Activated naive CD4-positive, alpha-beta T cell treated with anti-CD3 and anti-CD28 coated beads for 36 hours (primary cell): ENCODE measurements at regions not wholly inside any gene's neighbourhood (a gene's known extent, or its start where the extent isn't known, plus 50 kb on each side); places are given as distances from the start of the nearest gene placed in this dataset.

Source experiments
- CTCF ChIA-PET: fragments of 350-600 bp; sonication (Branson Sonifier 250); formaldehyde crosslinking; loops from one replicate; lab custom pipeline; 2021; ENCODE audit warnings: antibody characterized with exemption; lab: Charles Lee
- DNase-seq: peaks from one replicate; pipeline ENCODE4 v3.0.0-alpha.2; 2020
- H3K27ac Mint-ChIP-seq: one replicate; pipeline ENCODE4 v1.8.0; 2021; ENCODE audit warnings: mild to moderate bottlenecking, mixed read lengths
- H3K27me3 Mint-ChIP-seq: one replicate; pipeline ENCODE4 v1.8.0; 2021; ENCODE audit warnings: low read depth, mixed read lengths
- H3K36me3 Mint-ChIP-seq: one replicate; pipeline ENCODE4 v1.8.0; 2021; ENCODE audit warnings: low read depth, mixed read lengths
- H3K4me1 Mint-ChIP-seq: one replicate; pipeline ENCODE4 v1.8.0; 2021; ENCODE audit warnings: low read depth, mixed read lengths
- H3K4me3 Mint-ChIP-seq: one replicate; pipeline ENCODE4 v1.8.0; 2021; ENCODE audit warnings: mild to moderate bottlenecking, moderate library complexity, mixed read lengths
- H3K9me3 Mint-ChIP-seq: one replicate; pipeline ENCODE4 v1.8.0; 2021; ENCODE audit warnings: mixed read lengths
- intact Hi-C: fragments of 100-400 bp; cut with micrococcal nuclease; formaldehyde crosslinking; loops from one replicate; pipeline ENCODE4 v1.15.1; 2023

- intact Hi-C loops = no loop called here
- Mint-ChIP-seq H3K27ac (no peak overlapping the region), H3K27me3 (no peaks in the 10 kb centered on the region), H3K4me3 (no peak overlapping the region), H3K9me3 (peaks cover 6% of the 10 kb centered on the region), H3K4me1 (no peaks in the 10 kb centered on the region), H3K36me3 (no peaks in the 10 kb centered on the region)
- CTCF ChIA-PET = interaction anchor here (1.2 kb wide), 1 partner anchor 40 kb away, joined by 3 read pairs; no protein-coding TSS in a partner anchor
- DNase-seq = no peak
Observed at GRCh38 chr6:170030284-170030815, 260.5 kb downstream of the DLL1 start.

- H3K9me3 Mint-ChIP-seq = peaks cover 6% of the 10 kb centered on the region
- CTCF ChIA-PET = interaction anchor here (1.2 kb wide), 1 partner anchor 39 kb away, joined by 3 read pairs; no protein-coding TSS in a partner anchor
- H3K4me1 Mint-ChIP-seq = no peaks in the 10 kb centered on the region
- H3K27ac Mint-ChIP-seq = no peak overlapping the region
- H3K4me3 Mint-ChIP-seq = no peak overlapping the region
- H3K27me3 Mint-ChIP-seq = peaks cover 2% of the 10 kb centered on the region
- intact Hi-C loops = no loop called here
- DNase-seq = no peak
- H3K36me3 Mint-ChIP-seq = no peaks in the 10 kb centered on the region
Observed at GRCh38 chr6:170029416-170030283, 261.2 kb downstream of the DLL1 start.

- no peak for DNase-seq
- peaks cover 6% of the 10 kb centered on the region for H3K9me3 Mint-ChIP-seq
- no peak overlapping the region for H3K4me3 Mint-ChIP-seq
- CTCF ChIA-PET = no interaction called here
- H3K27ac Mint-ChIP-seq = no peak overlapping the region
- H3K4me1 Mint-ChIP-seq = no peaks in the 10 kb centered on the region
- H3K36me3 Mint-ChIP-seq = no peaks in the 10 kb centered on the region
- peaks cover 2% of the 10 kb centered on the region for H3K27me3 Mint-ChIP-seq
- intact Hi-C loops = no loop called here
Observed at GRCh38 chr6:170028629-170029345, 262.1 kb downstream of the DLL1 start.

GRCh38 chr6:170027647-170028043, 263.2 kb downstream of the DLL1 start:
- no peaks in the 10 kb centered on the region for H3K4me1 Mint-ChIP-seq
- H3K4me3 Mint-ChIP-seq = no peak overlapping the region
- H3K9me3 Mint-ChIP-seq = no peaks in the 10 kb centered on the region
- no peaks in the 10 kb centered on the region for H3K36me3 Mint-ChIP-seq
- intact Hi-C loops = no loop called here
- no peak for DNase-seq
- no peak overlapping the region for H3K27ac Mint-ChIP-seq
- CTCF ChIA-PET = no interaction called here
- peaks cover 3% of the 10 kb centered on the region for H3K27me3 Mint-ChIP-seq

GRCh38 chr6:170026751-170027646, 263.9 kb downstream of the DLL1 start:
- H3K27ac Mint-ChIP-seq = no peak overlapping the region
- intact Hi-C loops = no loop called here
- CTCF ChIA-PET = no interaction called here
- no peaks in the 10 kb centered on the region for H3K9me3 Mint-ChIP-seq
- no peaks in the 10 kb centered on the region for H3K4me1 Mint-ChIP-seq
- peaks cover 10% of the 10 kb centered on the region for H3K27me3 Mint-ChIP-seq
- H3K36me3 Mint-ChIP-seq = no peaks in the 10 kb centered on the region
- DNase-seq = no peak
- H3K4me3 Mint-ChIP-seq = no peak overlapping the region

GRCh38 chr6:170025935-170026750, 264.7 kb downstream of the DLL1 start:
- CTCF ChIA-PET = no interaction called here
- Mint-ChIP-seq H3K36me3 (no peaks in the 10 kb centered on the region), H3K4me1 (no peaks in the 10 kb centered on the region), H3K27ac (no peak overlapping the region), H3K27me3 (peaks cover 11% of the 10 kb centered on the region), H3K4me3 (no peak overlapping the region), H3K9me3 (no peaks in the 10 kb centered on the region)
- DNase-seq = no peak
- intact Hi-C loops = no loop called here

GRCh38 chr6:170025341-170025911, 265.5 kb downstream of the DLL1 start:
- Mint-ChIP-seq H3K4me3 (no peak overlapping the region), H3K9me3 (no peaks in the 10 kb centered on the region), H3K36me3 (no peaks in the 10 kb centered on the region), H3K4me1 (no peaks in the 10 kb centered on the region), H3K27ac (no peak overlapping the region), H3K27me3 (peaks cover 14% of the 10 kb centered on the region)
- intact Hi-C loops = no loop called here
- CTCF ChIA-PET = no interaction called here
- no peak for DNase-seq

- DNase-seq = no peak
- intact Hi-C loops = no loop called here
- no peak overlapping the region for H3K27ac Mint-ChIP-seq
- H3K4me1 Mint-ChIP-seq = no peaks in the 10 kb centered on the region
- no peaks in the 10 kb centered on the region for H3K36me3 Mint-ChIP-seq
- CTCF ChIA-PET = no interaction called here
- H3K4me3 Mint-ChIP-seq = no peak overlapping the region
- H3K27me3 Mint-ChIP-seq = peaks cover 14% of the 10 kb centered on the region
- H3K9me3 Mint-ChIP-seq = no peaks in the 10 kb centered on the region
Observed at GRCh38 chr6:170024940-170025339, 265.9 kb downstream of the DLL1 start.

GRCh38 chr6:170023620-170024521, 267.0 kb downstream of the DLL1 start:
- no peaks in the 10 kb centered on the region for H3K9me3 Mint-ChIP-seq

GRCh38 chr6:170022827-170023619, 267.9 kb downstream of the DLL1 start:
- DNase-seq = no peak
- H3K36me3 Mint-ChIP-seq = no peaks in the 10 kb centered on the region
- H3K27ac Mint-ChIP-seq = no peak overlapping the region
- no peaks in the 10 kb centered on the region for H3K9me3 Mint-ChIP-seq
- no peaks in the 10 kb centered on the region for H3K4me1 Mint-ChIP-seq
- H3K4me3 Mint-ChIP-seq = no peak overlapping the region
- CTCF ChIA-PET = no interaction called here
- peaks cover 16% of the 10 kb centered on the region for H3K27me3 Mint-ChIP-seq
- intact Hi-C loops = no loop called here

More at GRCh38 chr6:170023620-170024521, 267.0 kb downstream of the DLL1 start:
- intact Hi-C loops = no loop called here
- H3K27me3 Mint-ChIP-seq = peaks cover 14% of the 10 kb centered on the region
- no peak for DNase-seq
- no peak overlapping the region for H3K27ac Mint-ChIP-seq
- H3K36me3 Mint-ChIP-seq = no peaks in the 10 kb centered on the region
- CTCF ChIA-PET = no interaction called here
- H3K4me3 Mint-ChIP-seq = no peak overlapping the region
- H3K4me1 Mint-ChIP-seq = no peaks in the 10 kb centered on the region
